GM21619 (cell line): ENCODE measurements at regions not wholly inside any gene's neighbourhood (a gene's known extent, or its start where the extent isn't known, plus 50 kb on each side); places are given as distances from the start of the nearest gene placed in this dataset.
"Not testable (repeated sequence)": the region's sequence is repeated elsewhere in the genome, so short reads cannot be mapped to it uniquely, and the experiment has no call there.

Experiments used
- ATAC-seq: cut with Tn5 transposase; IDR thresholded peaks from one replicate; pipeline ENCODE4 v1.9.1; 2021; ENCODE audit not compliant: unreplicated experiment

DNA sequence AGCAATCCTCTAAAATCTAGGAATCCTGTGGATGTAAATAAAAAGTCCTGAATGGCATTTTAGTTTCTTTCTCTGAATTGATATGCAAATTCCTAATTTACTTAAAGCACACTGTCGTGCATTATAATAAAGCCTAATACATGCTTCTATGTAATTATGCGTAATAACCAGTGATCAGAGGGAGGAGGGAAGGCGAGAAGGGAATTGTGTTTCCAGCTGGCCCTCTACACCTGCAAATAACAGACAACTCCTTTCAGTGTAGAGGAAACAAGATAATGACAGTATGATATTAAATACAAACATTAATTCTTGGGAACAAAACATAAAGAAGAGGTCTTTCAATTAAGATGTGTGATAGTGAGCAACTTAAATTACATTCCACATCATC, 419.6 kb upstream of the LCORL start:
- no peak for ATAC-seq

DNA sequence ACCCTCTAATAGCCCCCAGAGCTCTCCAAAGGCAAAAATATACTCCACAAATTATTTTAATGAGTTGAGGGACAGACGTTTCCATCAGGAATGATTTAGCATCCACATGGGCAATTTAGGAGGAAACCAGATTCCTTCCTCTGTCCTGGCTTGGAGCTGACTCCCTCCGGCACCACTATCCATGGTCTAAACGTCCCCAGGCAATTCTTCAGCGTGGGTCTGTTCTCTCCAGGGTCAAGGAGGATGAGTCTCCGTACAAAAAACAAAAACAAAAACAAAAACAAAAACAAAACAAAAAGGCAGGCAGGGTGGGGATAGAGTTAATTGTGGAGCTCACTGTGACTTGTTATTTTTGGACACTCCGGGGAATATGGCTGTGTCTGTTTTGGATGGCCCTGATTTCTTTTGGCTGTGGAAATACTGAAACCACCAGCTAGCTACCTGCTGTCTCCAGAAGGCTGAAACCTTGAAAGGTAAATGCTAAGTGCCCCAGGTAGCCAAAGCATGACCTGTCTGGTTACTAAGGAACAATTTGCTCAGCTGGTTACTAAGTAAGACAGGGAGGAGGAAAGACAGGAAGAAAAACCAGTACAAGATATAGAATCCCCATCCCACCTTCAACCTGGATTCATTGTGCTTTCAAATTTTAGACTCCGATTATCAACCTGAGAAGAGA, 419.1 kb upstream of the LCORL start:
- ATAC-seq = no peak

DNA sequence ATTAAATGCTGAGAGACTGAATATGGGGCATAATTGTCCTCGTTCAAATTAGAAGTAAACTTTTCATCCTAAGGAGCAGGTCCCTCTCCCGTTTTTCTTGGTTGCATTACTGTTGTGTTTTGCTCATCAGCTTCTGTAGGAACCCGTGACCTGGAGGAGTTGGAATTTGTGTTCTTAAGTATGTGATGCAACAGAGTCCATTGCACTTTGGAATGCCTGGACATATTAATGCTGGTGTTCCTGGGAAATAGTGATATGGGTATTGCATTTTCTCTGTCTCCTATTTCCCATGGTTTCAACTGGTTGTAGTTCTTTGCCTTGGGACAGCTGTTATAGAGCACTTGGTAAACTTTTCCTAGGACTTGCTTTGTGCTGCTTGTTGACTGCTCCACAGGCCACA, 417.8 kb upstream of the LCORL start:
- no peak for ATAC-seq

DNA sequence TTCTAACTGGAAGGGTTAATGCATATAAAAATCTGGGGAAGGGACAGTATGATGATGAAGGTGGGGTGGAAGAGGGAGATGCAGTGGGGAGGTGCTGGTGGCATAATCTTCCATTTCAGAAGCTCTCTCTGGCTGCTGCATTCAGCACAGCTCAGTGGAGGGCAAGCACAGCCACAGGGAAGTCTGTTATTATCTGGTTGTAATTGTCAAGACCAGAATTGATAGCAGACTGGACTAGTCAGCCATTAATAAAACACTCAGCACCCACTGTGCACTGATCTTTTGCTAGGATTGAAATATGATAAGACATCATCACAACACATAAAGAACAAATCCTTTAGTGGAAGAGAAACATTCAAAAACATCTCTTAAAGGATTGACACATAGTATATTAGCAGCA, 414.2 kb upstream of the LCORL start:
- no peak for ATAC-seq

DNA sequence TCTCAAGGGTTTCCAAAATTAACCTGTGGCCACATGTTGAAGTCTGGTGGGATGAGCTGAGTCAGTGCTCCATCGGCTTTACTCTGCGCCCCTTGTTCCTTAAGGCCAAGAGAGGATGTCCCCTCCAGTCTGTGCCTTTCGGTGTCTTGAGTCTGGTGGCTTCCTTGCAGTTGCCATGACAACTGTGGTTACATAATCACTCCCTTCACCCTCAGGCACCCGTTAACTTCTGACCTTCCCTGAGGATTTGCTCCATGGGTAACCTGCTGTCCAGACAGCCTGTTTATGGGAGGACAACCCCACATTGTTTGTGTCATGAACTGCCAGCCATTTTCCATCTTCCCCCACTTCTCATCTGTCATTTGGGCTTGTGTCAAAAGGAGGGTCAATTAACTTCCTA, 401.1 kb upstream of the LCORL start:
- no peak for ATAC-seq

DNA sequence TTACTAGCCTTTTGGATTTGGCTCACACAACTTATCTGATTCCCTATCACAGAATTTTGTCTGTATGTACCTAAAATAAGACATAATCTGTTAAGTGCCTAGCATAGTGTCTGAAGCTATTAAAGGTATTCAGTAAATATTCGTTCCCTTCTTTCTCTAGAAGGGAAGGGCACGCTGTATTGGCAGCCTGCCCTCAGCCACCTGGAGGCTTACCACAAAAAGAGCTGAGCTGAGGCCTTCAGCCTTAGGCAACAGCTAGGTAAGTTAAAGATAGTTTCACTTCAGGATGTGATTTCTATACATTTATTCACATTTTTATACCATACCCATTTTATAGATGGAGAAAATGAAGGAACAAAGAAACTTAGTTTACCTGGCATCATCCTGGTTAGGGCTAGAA, 400.0 kb upstream of the LCORL start:
- no peak for ATAC-seq

DNA sequence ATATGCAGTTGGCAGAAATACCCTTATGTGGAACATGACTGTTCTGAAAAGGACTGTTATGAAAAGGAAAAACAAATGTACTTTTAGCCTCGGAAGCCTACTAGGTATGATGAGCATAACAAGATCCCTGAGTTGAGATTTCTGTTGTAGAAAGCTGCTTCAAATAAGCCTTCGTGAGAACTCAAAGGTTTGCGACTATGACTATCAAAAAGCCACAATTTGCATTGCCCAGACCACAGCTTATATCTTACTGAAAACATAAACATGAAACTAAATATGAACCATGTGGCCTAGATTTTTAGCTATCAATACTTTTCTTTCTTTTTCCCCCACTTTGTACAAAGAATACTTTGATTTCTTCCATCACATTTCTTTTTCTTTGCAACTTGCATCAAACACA, 398.2 kb upstream of the LCORL start:
- peak; percentile 61 for ATAC-seq

DNA sequence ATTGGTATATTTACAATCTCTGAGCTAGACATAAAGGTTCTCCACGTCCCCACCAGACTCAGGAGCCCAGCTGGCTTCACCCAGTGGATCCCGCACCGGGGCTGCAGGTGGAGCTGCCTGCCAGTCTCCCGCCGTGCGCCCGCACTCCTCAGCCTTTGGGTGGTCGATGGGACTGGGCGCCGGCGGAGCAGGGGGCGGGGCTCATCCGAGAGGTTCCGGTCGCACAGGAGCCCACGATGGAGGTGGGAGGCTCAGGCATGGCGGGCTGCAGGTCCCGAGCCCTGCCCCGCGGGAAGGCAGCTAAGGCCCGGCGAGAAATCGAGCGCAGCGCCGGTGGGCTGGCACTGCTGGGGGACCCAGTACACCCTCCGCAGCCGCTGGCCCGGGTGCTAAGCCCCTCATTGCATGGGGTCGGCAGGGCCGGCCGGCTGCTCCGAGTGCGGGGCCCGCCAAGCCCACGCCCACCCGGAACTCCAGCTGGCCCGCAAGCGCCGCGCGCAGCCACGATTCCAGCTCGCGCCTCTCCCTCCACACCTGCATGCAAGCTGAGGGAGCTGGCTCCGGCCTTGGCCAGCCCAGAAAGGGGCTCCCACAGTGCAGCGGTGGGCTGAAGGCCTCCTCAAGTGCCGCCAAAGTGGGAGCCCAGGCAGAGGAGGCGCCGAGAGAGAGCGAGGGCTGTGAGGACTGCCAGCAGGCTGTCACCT, 396.8 kb upstream of the LCORL start:
- not testable (repeated sequence) for ATAC-seq

DNA sequence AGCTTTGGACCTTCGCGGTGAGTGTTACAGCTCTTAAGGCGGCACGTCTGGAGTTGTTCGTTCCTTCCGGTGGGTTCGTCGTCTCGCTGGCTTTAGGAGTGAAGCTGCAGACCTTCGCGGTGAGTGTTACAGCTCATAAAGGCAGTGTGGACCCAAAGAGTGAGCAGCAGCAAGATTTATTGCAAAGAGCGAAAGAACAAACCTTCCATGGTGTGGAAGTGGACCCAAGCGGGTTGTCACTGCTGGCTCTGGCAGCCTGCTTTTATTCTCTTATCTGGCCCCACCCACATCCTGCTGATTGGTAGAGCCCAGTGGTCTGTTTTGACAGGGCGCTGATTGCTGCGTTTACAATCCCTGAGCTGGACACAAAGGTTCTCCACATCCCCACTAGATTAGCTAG, 396.1 kb upstream of the LCORL start:
- not testable (repeated sequence) for ATAC-seq

DNA sequence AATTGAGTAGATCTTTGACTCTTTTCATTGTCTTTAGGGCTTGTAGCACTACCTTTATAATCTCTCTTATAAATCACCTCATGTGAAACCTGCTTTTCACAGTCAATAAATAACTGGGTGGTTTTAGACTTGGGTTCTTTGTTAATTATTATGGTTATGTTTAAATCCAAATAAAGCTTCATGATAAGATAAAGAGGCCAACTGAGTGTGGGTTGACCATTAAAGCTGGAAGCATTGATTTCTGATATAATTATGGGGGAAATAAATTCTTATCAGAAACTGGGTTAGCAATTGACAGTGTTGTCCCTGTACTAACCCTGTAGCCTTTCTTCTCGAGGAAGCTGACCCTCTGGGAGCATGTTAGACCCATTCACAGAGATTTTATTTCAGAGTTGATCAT, 384.7 kb upstream of the LCORL start:
- no peak for ATAC-seq

DNA sequence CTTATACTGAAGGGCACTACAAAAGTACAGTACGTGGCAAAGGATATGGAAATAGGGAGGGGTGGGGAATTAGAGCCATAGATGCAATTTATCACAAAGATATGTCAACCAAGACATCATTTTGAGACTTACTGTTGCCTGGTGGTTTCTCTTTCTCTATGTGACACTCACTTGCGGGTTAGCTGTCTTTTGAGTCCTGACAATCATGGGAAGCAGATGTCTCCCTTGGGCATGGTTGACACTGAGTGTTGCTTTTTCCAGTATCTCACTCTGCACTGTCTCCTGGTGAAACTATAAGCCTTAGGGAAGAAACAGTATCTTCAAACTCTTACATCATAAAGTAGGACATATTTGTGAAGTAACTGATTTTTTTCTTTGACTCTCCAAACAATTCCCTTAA, 383.5 kb upstream of the LCORL start:
- ATAC-seq = no peak

DNA sequence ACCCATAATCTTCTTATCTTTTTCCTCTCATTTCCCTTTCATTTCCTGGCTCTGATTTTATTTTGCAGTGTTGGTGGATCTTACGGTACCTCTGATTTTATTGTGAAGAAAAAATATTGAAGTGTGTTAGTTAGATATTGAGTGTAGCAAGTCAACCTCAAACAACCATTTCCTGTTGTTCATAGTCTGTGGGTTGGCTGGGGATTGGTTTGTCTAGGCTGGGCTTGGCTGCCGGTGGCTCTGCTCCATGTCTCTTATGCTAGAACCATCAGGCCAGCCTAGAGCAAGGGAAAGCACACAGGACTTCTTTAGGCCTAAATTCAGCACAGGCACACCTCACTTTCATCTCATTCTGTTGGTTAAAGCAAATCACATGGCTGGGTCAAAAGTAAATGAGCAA, 383.1 kb upstream of the LCORL start:
- no peak for ATAC-seq

DNA sequence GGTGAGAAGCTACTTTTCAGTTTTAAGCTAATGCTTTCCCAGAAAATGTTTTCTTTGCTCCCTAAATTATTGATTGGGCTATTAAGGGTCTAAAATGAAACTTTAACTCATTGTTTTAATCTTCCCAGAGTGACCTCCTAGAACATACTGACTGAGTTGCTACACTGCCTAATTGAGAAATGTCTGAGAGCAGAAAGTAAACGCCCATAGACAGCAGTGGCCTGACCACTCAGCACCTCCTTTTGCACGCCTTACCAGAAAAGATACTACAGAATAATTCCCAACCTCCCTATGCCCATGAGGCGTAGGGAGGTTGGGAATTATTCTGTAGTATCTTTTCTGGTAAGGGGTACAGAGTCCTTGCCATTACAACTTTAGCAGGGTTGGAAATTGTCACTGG, 381.8 kb upstream of the LCORL start:
- no peak for ATAC-seq

DNA sequence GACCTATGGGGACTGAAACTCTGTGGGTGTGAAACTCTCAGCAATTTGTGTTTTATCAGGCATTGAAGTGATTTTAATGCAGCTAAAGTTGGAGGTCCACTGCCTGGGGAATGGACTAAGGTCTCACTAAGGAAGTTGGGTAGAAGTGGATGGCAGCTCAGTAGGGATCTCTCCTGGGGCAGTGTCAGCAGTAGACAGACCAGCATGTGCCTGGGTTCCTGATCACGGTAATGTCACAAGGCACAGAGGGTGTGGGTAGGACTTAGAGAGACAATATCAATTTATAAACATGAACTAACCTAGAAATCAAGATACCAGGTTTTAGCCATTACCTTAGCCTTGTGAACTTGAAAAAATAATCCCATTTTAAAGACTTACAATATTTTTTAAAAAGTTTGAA, 380.3 kb upstream of the LCORL start:
- ATAC-seq = no peak

DNA sequence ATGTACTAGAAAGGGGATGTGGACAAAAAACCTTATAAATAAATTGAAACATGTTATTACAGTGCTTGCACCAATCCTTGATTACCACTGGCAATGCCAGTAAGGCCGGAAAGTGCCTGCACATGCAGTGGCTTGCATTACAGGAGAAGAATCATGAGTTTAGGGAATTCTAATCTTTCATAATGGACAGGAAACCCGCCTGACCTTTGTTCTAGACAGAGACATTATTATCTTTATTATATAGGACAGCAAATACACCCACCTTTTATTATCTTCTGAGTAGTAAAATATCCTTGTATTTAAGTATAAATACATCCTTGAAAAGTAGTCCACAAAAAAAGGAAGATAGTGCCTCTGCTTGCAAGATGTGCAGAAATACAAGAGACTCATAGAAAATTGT, 379.9 kb upstream of the LCORL start:
- no peak for ATAC-seq

DNA sequence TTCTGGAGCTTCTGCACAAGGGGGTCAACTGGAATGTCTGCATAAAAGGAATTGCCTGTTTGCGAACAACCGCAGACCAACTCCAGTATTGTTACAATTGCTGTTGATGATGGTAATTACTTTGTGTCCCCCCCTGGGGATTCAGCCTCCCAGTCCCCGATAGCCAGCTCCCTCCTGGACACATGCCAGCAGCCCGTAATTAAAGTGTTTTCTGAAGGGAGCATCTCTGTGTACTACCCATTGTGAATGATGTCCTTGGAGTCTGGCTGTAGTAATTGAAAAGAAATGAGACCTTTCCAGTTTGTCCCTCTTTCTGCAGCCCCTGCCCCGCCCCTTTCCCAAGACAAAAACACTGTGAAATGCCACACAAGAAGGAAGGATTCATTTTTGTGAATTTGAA, 377.1 kb upstream of the LCORL start:
- no peak for ATAC-seq

DNA sequence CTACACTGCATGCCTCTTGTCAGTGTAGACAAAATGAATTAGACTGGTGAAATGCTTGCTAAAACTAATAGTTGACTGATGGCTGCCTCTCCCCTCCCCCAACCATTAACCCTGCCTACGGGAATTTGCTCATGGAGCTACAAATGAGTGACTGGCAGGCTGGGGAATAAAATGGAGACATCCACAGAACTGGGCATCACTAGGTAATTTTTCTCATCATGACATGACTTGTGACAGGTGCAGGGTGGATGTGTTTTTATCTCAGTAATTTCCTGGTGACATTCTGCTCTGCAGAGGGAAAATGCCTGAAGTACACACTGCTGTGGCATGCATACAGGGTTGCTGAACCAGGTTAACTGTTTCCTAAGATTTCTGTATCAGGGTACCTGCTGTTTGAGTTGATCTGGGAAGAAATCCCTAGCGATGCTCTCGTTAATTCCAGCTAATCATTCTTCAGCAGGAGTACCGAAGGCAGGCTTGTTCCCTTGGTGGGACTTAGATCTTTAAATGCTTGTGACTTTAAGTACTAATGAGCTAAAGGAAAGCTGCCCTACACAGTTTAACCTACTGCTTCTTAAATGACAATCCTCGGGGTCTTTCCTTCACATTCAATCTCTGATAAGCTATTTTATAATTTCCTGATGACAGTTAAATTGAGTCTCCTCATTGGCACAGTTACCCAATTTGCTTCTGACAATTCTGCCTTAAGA, 376.3 kb upstream of the LCORL start:
- no peak for ATAC-seq

DNA sequence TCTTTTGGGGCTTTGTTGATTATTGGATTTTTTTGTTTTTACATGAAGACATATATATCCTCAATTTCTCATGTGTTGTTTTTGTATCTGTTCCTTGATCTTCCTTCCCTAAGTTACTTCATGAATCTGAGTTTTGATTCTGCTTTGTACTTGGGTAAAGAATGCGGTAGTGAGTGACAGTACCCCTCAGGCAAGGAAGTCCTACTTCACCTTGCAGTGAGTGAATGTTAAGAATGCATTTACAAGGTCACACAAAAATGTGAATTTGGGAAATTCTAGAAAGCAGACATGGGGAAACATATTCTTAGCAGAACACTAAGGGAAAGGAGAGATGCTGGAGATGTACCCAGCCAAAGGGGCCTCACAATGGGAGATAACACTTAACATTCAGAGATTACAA, 373.1 kb upstream of the LCORL start:
- no peak for ATAC-seq

DNA sequence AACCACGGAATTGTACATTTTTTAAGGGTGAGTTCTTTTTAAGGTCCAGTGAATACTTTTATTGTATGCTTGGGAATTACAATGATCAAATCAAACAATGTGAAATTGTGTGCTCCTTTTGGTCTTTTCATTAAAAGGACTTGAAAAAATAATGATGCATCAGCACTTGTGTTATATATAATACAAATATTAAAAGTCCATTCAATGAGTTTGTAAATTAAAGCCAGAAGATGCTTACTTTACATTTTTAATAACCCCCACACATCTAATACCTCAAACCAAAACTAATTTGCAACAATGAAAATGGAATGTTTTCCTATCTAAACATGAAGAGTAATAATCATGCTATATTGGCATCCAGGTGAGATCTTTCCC, 369.8 kb upstream of the LCORL start:
- ATAC-seq = no peak

DNA sequence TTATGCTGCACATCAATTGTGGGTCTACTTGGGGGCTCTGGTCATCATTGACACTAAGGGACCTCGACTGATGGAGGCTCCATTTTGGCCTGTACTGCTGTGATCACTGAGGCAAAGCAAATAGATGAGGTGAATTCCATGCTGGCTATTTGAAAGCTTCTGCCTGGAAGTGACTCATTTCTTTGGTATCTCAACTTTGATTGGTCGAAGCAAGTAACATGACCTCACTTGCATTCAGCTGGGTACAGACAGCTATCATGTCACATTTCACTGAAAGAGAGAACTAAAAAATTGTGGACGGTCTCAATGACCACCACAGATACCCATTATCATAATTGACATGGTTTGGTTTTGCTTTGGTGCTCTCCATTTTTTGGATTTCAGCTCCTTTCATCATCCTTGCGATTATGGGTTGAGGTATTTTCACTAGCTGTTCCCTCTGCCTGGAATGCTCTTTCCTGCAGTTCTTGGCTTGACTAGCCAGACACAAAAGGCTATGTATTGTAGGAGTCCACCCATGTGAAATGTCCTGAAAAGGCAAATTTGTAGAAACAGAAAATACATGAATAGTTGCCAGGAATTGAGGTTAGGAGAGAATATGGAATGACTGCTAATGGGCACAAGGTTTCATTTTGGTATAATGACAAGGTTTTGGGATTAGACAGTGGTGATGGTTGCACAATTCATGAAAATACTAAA, 369.2 kb upstream of the LCORL start:
- ATAC-seq = no peak

DNA sequence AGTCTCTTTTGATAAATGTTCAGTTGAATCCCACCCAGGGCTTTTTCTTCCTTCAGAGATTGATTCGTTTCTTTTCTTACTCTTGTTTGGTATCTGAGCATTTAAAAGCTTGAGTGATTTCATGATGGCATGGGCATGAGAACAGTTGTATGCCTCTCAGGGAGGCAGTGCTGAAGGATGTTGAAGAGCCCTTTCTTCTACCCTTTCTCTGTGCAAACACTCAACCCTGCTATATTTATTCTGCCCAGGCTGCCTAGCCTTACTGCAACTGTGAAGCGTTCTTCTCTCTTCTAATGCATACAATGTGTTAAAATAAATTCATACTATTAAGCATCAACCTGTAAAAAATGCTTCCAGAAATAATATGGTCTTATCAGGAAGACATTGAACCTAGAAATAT, 367.6 kb upstream of the LCORL start:
- ATAC-seq = no peak

DNA sequence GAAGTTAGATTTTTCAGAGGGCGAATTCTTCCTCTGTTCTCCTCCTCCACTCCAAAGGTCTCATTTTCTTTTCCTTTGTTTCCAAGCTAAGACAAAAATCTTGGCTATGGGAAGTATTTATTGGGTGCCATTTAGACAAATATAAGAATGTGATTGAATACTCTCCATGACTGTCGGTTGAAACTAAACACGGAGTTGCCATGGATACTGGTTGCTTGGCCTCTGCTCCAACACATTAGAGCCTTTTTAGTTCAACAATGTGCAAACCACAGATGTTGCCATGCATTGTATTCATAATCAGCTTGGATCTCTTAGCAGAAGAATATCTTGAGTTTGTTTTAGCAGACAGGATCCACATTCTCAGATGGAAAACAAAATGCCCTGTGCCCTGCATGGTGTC, 366.5 kb upstream of the LCORL start:
- ATAC-seq = no peak
